ENCODE measurements at regions not wholly inside any gene's neighbourhood (a gene's known extent, or its start where the extent isn't known, plus 50 kb on each side); places are given as distances from the start of the nearest gene placed in this dataset.

- no peak for TF ChIP-seq CTCF (IDR thresholded peaks at IDR 0.05; ENCODE audit: control insufficient read depth, insufficient read depth, low read depth, low read length, missing control alignments)
- DNase-seq (ENCODE audit: low read depth): no peak
- H3K4me3 ChIP-seq (ENCODE audit: control insufficient read depth, low read depth, low read length): no peak overlapping the region
Observed at GRCh38 chr2:155727187-155727895, 605.2 kb downstream of the NR4A2 start.

- H3K4me3 ChIP-seq (ENCODE audit: control insufficient read depth, low read depth, low read length): no peak overlapping the region
- no peak for DNase-seq (ENCODE audit: low read depth)
- TF ChIP-seq CTCF (IDR thresholded peaks at IDR 0.05; ENCODE audit: control insufficient read depth, insufficient read depth, low read depth, low read length, missing control alignments): no peak
Observed at GRCh38 chr2:155722290-155722689, 610.2 kb downstream of the NR4A2 start.

- no peak for TF ChIP-seq CTCF (IDR thresholded peaks at IDR 0.05; ENCODE audit: control insufficient read depth, insufficient read depth, low read depth, low read length, missing control alignments)
- DNase-seq (ENCODE audit: low read depth): no peak
- H3K4me3 ChIP-seq (ENCODE audit: control insufficient read depth, low read depth, low read length): no peak overlapping the region
Observed at GRCh38 chr2:155715705-155716104, 616.8 kb downstream of the NR4A2 start.

GRCh38 chr2:155714983-155715382, 617.5 kb downstream of the NR4A2 start:
- TF ChIP-seq CTCF (IDR thresholded peaks at IDR 0.05; ENCODE audit: control insufficient read depth, insufficient read depth, low read depth, low read length, missing control alignments): no peak
- DNase-seq (ENCODE audit: low read depth): no peak
- H3K4me3 ChIP-seq (ENCODE audit: control insufficient read depth, low read depth, low read length): no peak overlapping the region

- H3K4me3 ChIP-seq (ENCODE audit: control insufficient read depth, low read depth, low read length): no peak overlapping the region
- no peak for DNase-seq (ENCODE audit: low read depth)
- no peak for TF ChIP-seq CTCF (IDR thresholded peaks at IDR 0.05; ENCODE audit: control insufficient read depth, insufficient read depth, low read depth, low read length, missing control alignments)
Observed at GRCh38 chr2:155708071-155708470, 624.5 kb downstream of the NR4A2 start.

GRCh38 chr2:155703917-155704316, 628.6 kb downstream of the NR4A2 start:
- H3K4me3 ChIP-seq (ENCODE audit: control insufficient read depth, low read depth, low read length): no peak overlapping the region
- no peak for DNase-seq (ENCODE audit: low read depth)
- TF ChIP-seq CTCF (IDR thresholded peaks at IDR 0.05; ENCODE audit: control insufficient read depth, insufficient read depth, low read depth, low read length, missing control alignments): no peak

Data from AG09309 (cell line).